SK-N-MC (cell line): ENCODE measurements at regions not wholly inside any gene's neighbourhood (a gene's known extent, or its start where the extent isn't known, plus 50 kb on each side); places are given as distances from the start of the nearest gene placed in this dataset.

Experiments used
- DNase-seq: peaks from one replicate; pipeline ENCODE4 v3.0.0-alpha.2; 2011; ENCODE audit warnings: low read depth, low spot score
- H3K27ac ChIP-seq: fragments of 200-600 bp; sonication (generic); 2 replicates; pipeline ENCODE4 v1.5.1; 2016; ENCODE audit warnings: mixed run types
- H3K36me3 ChIP-seq: fragments of 200-600 bp; sonication (generic); 2 replicates; pipeline ENCODE4 v1.6.1; 2017; ENCODE audit warnings: antibody characterized with exemption, low read length, mixed read lengths; ENCODE audit not compliant: insufficient read depth
- H3K4me3 ChIP-seq: fragments of 200-600 bp; sonication (generic); 2 replicates; pipeline ENCODE4 v1.5.1; 2016
- H3K9ac ChIP-seq: fragments of 200-600 bp; sonication (generic); 2 replicates; pipeline ENCODE4 v1.8.0; 2017; ENCODE audit warnings: mixed run types, mixed read lengths; ENCODE audit not compliant: insufficient read length
- H3K9me3 ChIP-seq: fragments of 200-600 bp; sonication (generic); 2 replicates; pipeline ENCODE4 v1.6.1; 2017; ENCODE audit warnings: low read depth, mild to moderate bottlenecking, antibody characterized with exemption, low read length, moderate library complexity, mixed read lengths
- EZH2 ChIP-seq: fragments of 200-600 bp; sonication (generic); IDR thresholded peaks from one replicate; pipeline ENCODE4 v1.6.1; 2017; ENCODE audit warnings: antibody characterized with exemption
- FOXP2 ChIP-seq: optimal IDR thresholded peaks from 2 replicates; pipeline ENCODE3; 2011; ENCODE audit warnings: mild to moderate bottlenecking, moderate library complexity; ENCODE audit not compliant: insufficient read depth; ENCODE audit errors: extremely low read length, control extremely low read depth
- POLR2AphosphoS5 ChIP-seq: IDR thresholded peaks from 2 replicates; pipeline ENCODE4 v1.6.1; 2012; ENCODE audit warnings: mild to moderate bottlenecking, low read depth, low read length, borderline replicate concordance

GRCh38 chr7:33854801-33855350 is 50.5 kb upstream of the BMPER start:
- no peaks in the 10 kb centered on the region for H3K9me3 ChIP-seq
- DNase-seq, result no peak
- TF ChIP-seq FOXP2 (no peak), EZH2 (no peak), POLR2AphosphoS5 (no peak)

More at GRCh38 chr7:33854801-33855350, 50.5 kb upstream of the BMPER start:
- Histone ChIP-seq H3K9ac (no peak overlapping the region), H3K27ac (no peak overlapping the region), H3K4me3 (no peak overlapping the region), H3K36me3 (no peaks in the 10 kb centered on the region)
